OCI-LY1 (cell line): ENCODE measurements at regions not wholly inside any gene's neighbourhood (a gene's known extent, or its start where the extent isn't known, plus 50 kb on each side); places are given as distances from the start of the nearest gene placed in this dataset.

Experiments
- H2AFZ ChIP-seq: fragments of 200-600 bp; sonication (generic), shearing (Covaris generic); 2 replicates; pipeline ENCODE4 v1.6.0; 2014; ENCODE audit warnings: antibody characterized with exemption, mild to moderate bottlenecking, low read length
- H3F3A ChIP-seq: fragments of 200-600 bp; sonication (generic), shearing (Covaris generic); 2 replicates; pipeline ENCODE4 v1.6.0; 2014; ENCODE audit warnings: mild to moderate bottlenecking, antibody characterized with exemption, low read length, moderate library complexity; ENCODE audit not compliant: insufficient read depth
- H3K27ac ChIP-seq: fragments of 200-600 bp; sonication (generic); 2 replicates; pipeline ENCODE4 v1.5.1; 2014; ENCODE audit warnings: low read length, mixed run types, mild to moderate bottlenecking, low read depth; ENCODE audit not compliant: poor library complexity, severe bottlenecking
- H3K27me3 ChIP-seq: fragments of 200-600 bp; sonication (generic); 2 replicates; pipeline ENCODE4 v1.6.0; 2014; ENCODE audit warnings: antibody characterized with exemption, mild to moderate bottlenecking, low read length, moderate library complexity; ENCODE audit not compliant: insufficient read depth
- H3K36me3 ChIP-seq: fragments of 200-600 bp; sonication (generic); 2 replicates; pipeline ENCODE4 v1.6.1; 2014; ENCODE audit warnings: mild to moderate bottlenecking, antibody characterized with exemption, low read length, moderate library complexity, mixed read lengths; ENCODE audit not compliant: insufficient read depth
- H3K4me1 ChIP-seq: fragments of 200-600 bp; sonication (generic); 2 replicates; pipeline ENCODE4 v1.5.1; 2014; ENCODE audit warnings: mild to moderate bottlenecking, low read length, moderate library complexity; ENCODE audit not compliant: insufficient read depth, severe bottlenecking
- H3K4me2 ChIP-seq: fragments of 200-600 bp; sonication (generic), shearing (Covaris generic); 2 replicates; pipeline ENCODE4 v1.6.1; 2014; ENCODE audit warnings: low read length
- H3K4me3 ChIP-seq: fragments of 200-600 bp; sonication (generic); 2 replicates; pipeline ENCODE4 v1.5.1; 2014; ENCODE audit warnings: low read length, low read depth, mild to moderate bottlenecking, mixed read lengths; ENCODE audit not compliant: poor library complexity, severe bottlenecking
- H3K79me2 ChIP-seq: fragments of 200-600 bp; shearing (Covaris generic); 2 replicates; pipeline ENCODE4 v1.6.1; 2016; ENCODE audit warnings: mixed run types, low read length, mixed read lengths; ENCODE audit not compliant: insufficient read depth
- H3K9ac ChIP-seq: fragments of 200-600 bp; sonication (generic), shearing (Covaris generic); 2 replicates; pipeline ENCODE4 v1.6.1; 2014; ENCODE audit warnings: mild to moderate bottlenecking, low read length, mixed read lengths
- H3K9me2 ChIP-seq: fragments of 200-600 bp; sonication (generic), shearing (Covaris generic); 2 replicates; pipeline ENCODE4 v1.6.1; 2014; ENCODE audit warnings: low read depth, mild to moderate bottlenecking, low read length, mixed read lengths
- H3K9me3 ChIP-seq: fragments of 200-600 bp; shearing (Covaris generic); 2 replicates; pipeline ENCODE4 v1.6.1; 2014; ENCODE audit warnings: low read length, mixed read lengths
- H4K20me1 ChIP-seq: fragments of 200-600 bp; sonication (generic), shearing (Covaris generic); 2 replicates; pipeline ENCODE4 v1.6.0; 2016; ENCODE audit warnings: mild to moderate bottlenecking, low read length; ENCODE audit not compliant: insufficient read depth
- CTCF ChIP-seq: fragments of 200-600 bp; sonication (generic), shearing (Covaris generic); IDR thresholded peaks from 2 replicates; pipeline ENCODE4 v1.5.1; 2017; ENCODE audit warnings: mild to moderate bottlenecking, antibody characterized with exemption, low read length, moderate library complexity, mixed read lengths
- EZH2 ChIP-seq: fragments of 200-600 bp; sonication (generic), shearing (Covaris generic); IDR thresholded peaks from 2 replicates; pipeline ENCODE4 v1.8.0; 2017; ENCODE audit warnings: borderline replicate concordance, mixed run types, mild to moderate bottlenecking, antibody characterized with exemption, low read length, moderate library complexity, mixed read lengths

DNA sequence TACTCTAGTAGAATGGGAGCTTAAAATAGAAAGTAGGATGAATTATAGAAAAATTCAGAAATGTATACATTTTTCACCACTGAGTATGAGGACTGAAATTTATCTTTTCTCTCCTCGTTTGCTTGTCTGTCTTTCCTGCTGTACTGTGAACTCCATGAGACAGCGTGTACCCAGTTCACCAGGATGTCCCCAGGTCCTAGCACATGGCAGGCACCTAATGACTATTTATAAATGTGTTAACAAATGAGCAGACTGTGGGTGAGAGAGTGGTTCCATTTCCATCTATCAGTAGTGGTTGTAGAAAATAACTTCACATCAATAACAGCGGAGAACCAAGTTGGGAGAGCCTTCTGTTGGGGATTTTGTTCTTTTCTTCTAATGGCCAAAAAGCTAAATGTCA, 106.3 kb downstream of the NUS1 start:
- no peak overlapping the region for H3K9ac ChIP-seq
- no peaks in the 10 kb centered on the region for H3K9me3 ChIP-seq
- no peak overlapping the region for H3K4me2 ChIP-seq
- H3K9me2 ChIP-seq = no peaks in the 10 kb centered on the region
- no peak overlapping the region for H2AFZ ChIP-seq
- H3K36me3 ChIP-seq = no peaks in the 10 kb centered on the region
- no peak overlapping the region for H3K4me3 ChIP-seq
- H3K27me3 ChIP-seq = no peaks in the 10 kb centered on the region
- TF ChIP-seq EZH2 (no peak), CTCF (no peak)
- no peaks in the 10 kb centered on the region for H3F3A ChIP-seq
- H3K79me2 ChIP-seq = no peaks in the 10 kb centered on the region
- no peak overlapping the region for H3K27ac ChIP-seq
- H3K4me1 ChIP-seq = no peaks in the 10 kb centered on the region
- H4K20me1 ChIP-seq = no peaks in the 10 kb centered on the region

- TF ChIP-seq CTCF = no peak
- TF ChIP-seq EZH2 = no peak
- H3K9me2 ChIP-seq = no peaks in the 10 kb centered on the region
- no peaks in the 10 kb centered on the region for H3K36me3 ChIP-seq
- H4K20me1 ChIP-seq = no peaks in the 10 kb centered on the region
- H3K4me2 ChIP-seq = no peak overlapping the region
- H3K27me3 ChIP-seq = no peaks in the 10 kb centered on the region
- H3K27ac ChIP-seq = no peak overlapping the region
- H3K4me3 ChIP-seq = no peak overlapping the region
- H3F3A ChIP-seq = no peaks in the 10 kb centered on the region
- no peaks in the 10 kb centered on the region for H3K9me3 ChIP-seq
- no peak overlapping the region for H2AFZ ChIP-seq
- no peaks in the 10 kb centered on the region for H3K79me2 ChIP-seq
- no peak overlapping the region for H3K9ac ChIP-seq
- H3K4me1 ChIP-seq = no peaks in the 10 kb centered on the region
These were observed 108.0 kb downstream of the NUS1 start for GRCh38 chr6:117783279-117783678.

DNA sequence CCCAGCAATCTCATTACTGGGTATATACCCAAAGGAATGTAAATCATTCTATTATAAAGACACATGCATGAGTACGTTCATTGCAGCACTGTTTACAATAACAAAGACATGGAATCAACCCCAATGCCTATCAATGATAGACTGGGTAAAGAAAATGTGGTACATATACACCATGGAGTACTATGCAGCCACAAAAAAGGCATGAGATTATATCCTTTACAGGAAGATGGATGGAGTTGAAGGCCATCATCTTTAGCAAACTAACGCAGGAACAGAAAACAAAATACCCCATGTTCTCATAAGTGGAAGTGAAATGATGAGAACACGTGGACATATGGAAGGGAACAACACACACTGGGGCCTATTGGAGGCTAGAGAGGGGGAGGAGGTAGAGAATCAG, 115.7 kb downstream of the NUS1 start:
- Histone ChIP-seq H2AFZ (no peak overlapping the region), H4K20me1 (no peaks in the 10 kb centered on the region), H3K27ac (no peak overlapping the region), H3K27me3 (no peaks in the 10 kb centered on the region), H3K9ac (no peak overlapping the region), H3K79me2 (no peaks in the 10 kb centered on the region), H3F3A (no peaks in the 10 kb centered on the region), H3K9me2 (no peaks in the 10 kb centered on the region), H3K4me1 (no peaks in the 10 kb centered on the region), H3K36me3 (no peaks in the 10 kb centered on the region), H3K4me2 (no peak overlapping the region), H3K4me3 (no peak overlapping the region), H3K9me3 (no peaks in the 10 kb centered on the region)
- no peak for TF ChIP-seq CTCF
- TF ChIP-seq EZH2 = no peak
